ENCODE measurements at regions not wholly inside any gene's neighbourhood (a gene's known extent, or its start where the extent isn't known, plus 50 kb on each side); places are given as distances from the start of the nearest gene placed in this dataset.
"Not testable (repeated sequence)": the region's sequence is repeated elsewhere in the genome, so short reads cannot be mapped to it uniquely, and the experiment has no call there.

DNA sequence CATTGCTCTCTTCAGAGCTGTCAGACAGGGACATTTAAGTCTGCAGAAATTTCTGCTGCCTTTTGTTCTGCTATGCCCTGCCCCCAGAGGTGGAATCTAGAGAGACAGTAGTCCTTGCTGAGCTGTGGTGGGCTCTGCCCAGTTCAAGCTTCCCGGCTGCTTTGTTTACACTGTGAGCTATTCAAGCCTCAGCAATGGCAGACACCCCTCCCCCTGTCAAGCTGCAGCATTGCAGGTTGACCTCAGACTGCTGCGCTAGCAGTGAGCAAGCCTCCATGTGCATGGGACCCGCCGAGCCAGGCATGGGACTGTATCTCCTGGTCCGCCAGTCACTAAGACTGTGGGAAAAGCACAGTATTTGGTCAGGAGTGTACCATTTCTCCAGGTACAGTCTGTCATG lies 53.6 kb upstream of the MAPK10 start:
- not testable (repeated sequence) for H3K9me2 ChIP-seq (ENCODE audit: insufficient read depth, low read length); H3K9ac ChIP-seq (ENCODE audit: low read length); H3F3A ChIP-seq (ENCODE audit: insufficient read depth, low read length, poor library complexity, severe bottlenecking); H3K4me3 ChIP-seq (ENCODE audit: low read length); H3K27me3 ChIP-seq (ENCODE audit: insufficient read depth, low read depth, low read length); H3K36me3 ChIP-seq (ENCODE audit: insufficient read depth, low read length); H3K9me3 ChIP-seq (ENCODE audit: low read length); H4K20me1 ChIP-seq (ENCODE audit: insufficient read depth); H3K79me2 ChIP-seq (replicated peaks; ENCODE audit: insufficient read depth, low read length); H3K27ac ChIP-seq (ENCODE audit: low read length); H2AFZ ChIP-seq (ENCODE audit: low read depth, low read length); H3K4me2 ChIP-seq (ENCODE audit: low read length)

GRCh38 chr4:86414686-86415085 lies 54.8 kb upstream of the MAPK10 start:
- Histone ChIP-seq H4K20me1 (ENCODE audit: insufficient read depth) (no peaks in the 10 kb centered on the region), H3K36me3 (ENCODE audit: insufficient read depth, low read length) (no peaks in the 10 kb centered on the region), H3K27me3 (ENCODE audit: insufficient read depth, low read depth, low read length) (no peaks in the 10 kb centered on the region), H3K79me2 (replicated peaks; ENCODE audit: insufficient read depth, low read length) (no peaks in the 10 kb centered on the region), H3K9me3 (ENCODE audit: low read length) (no peaks in the 10 kb centered on the region), H2AFZ (ENCODE audit: low read depth, low read length) (no peak overlapping the region), H3K4me2 (ENCODE audit: low read length) (no peak overlapping the region), H3K27ac (ENCODE audit: low read length) (no peak overlapping the region), H3K9me2 (ENCODE audit: insufficient read depth, low read length) (no peaks in the 10 kb centered on the region), H3F3A (ENCODE audit: insufficient read depth, low read length, poor library complexity, severe bottlenecking) (no peaks in the 10 kb centered on the region), H3K9ac (ENCODE audit: low read length) (no peak overlapping the region), H3K4me3 (ENCODE audit: low read length) (no peak overlapping the region)
- TF ChIP-seq POLR2AphosphoS5 (IDR thresholded peaks at IDR 0.05) (no peak), SMC3 (conservative IDR thresholded peaks at IDR 0.05; ENCODE audit: poor library complexity) (no peak), EP300 (conservative IDR thresholded peaks at IDR 0.05; ENCODE audit: poor library complexity, severe bottlenecking) (no peak), EZH2 (IDR thresholded peaks at IDR 0.05; ENCODE audit: borderline replicate concordance, insufficient read depth, low read length, poor library complexity, severe bottlenecking) (no peak), REST (IDR thresholded peaks at IDR 0.05; ENCODE audit: borderline replicate concordance) (no peak), TAF1 (IDR thresholded peaks at IDR 0.05; ENCODE audit: low read depth) (no peak), RAD21 (conservative IDR thresholded peaks at IDR 0.05) (no peak), MXI1 (conservative IDR thresholded peaks at IDR 0.05; ENCODE audit: poor library complexity, severe bottlenecking) (no peak)
- TF ChIP-seq, protein P1, sequence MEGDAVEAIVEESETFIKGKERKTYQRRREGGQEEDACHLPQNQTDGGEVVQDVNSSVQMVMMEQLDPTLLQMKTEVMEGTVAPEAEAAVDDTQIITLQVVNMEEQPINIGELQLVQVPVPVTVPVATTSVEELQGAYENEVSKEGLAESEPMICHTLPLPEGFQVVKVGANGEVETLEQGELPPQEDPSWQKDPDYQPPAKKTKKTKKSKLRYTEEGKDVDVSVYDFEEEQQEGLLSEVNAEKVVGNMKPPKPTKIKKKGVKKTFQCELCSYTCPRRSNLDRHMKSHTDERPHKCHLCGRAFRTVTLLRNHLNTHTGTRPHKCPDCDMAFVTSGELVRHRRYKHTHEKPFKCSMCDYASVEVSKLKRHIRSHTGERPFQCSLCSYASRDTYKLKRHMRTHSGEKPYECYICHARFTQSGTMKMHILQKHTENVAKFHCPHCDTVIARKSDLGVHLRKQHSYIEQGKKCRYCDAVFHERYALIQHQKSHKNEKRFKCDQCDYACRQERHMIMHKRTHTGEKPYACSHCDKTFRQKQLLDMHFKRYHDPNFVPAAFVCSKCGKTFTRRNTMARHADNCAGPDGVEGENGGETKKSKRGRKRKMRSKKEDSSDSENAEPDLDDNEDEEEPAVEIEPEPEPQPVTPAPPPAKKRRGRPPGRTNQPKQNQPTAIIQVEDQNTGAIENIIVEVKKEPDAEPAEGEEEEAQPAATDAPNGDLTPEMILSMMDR (IDR thresholded peaks at IDR 0.05; ENCODE audit: poor library complexity, severe bottlenecking): no peak

DNA sequence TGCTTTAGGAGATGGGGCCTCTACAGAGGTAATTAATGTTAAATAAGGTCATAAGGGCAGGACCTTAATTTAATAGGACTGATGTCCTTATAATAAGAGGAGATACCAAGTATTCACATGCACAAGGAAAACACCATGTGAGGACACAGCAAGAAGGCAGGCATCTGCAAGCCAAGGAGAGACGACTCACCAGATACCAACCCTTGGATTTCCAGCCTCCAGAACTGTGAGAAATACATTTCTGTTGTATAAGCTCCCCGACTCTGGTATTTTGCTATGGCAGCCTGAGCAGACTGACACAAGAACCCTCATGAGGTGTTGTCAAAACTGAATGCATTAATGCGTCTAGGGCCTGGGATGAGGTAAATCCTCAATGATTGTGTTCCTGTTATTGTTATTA lies 56.2 kb upstream of the MAPK10 start:
- H3K4me2 ChIP-seq (ENCODE audit: low read length): no peak overlapping the region
- no peaks in the 10 kb centered on the region for H3F3A ChIP-seq (ENCODE audit: insufficient read depth, low read length, poor library complexity, severe bottlenecking)
- no peak overlapping the region for H2AFZ ChIP-seq (ENCODE audit: low read depth, low read length)
- no peaks in the 10 kb centered on the region for H4K20me1 ChIP-seq (ENCODE audit: insufficient read depth)
- H3K9ac ChIP-seq (ENCODE audit: low read length): no peak overlapping the region
- no peaks in the 10 kb centered on the region for H3K9me3 ChIP-seq (ENCODE audit: low read length)
- no peaks in the 10 kb centered on the region for H3K36me3 ChIP-seq (ENCODE audit: insufficient read depth, low read length)
- TF ChIP-seq REST (IDR thresholded peaks at IDR 0.05; ENCODE audit: borderline replicate concordance) (no peak), EZH2 (IDR thresholded peaks at IDR 0.05; ENCODE audit: borderline replicate concordance, insufficient read depth, low read length, poor library complexity, severe bottlenecking) (no peak), RAD21 (conservative IDR thresholded peaks at IDR 0.05) (no peak), EP300 (conservative IDR thresholded peaks at IDR 0.05; ENCODE audit: poor library complexity, severe bottlenecking) (no peak)
- H3K9me2 ChIP-seq (ENCODE audit: insufficient read depth, low read length): no peaks in the 10 kb centered on the region
- H3K27me3 ChIP-seq (ENCODE audit: insufficient read depth, low read depth, low read length): no peaks in the 10 kb centered on the region
- H3K4me3 ChIP-seq (ENCODE audit: low read length): no peak overlapping the region
- no peak overlapping the region for H3K27ac ChIP-seq (ENCODE audit: low read length)
- no peaks in the 10 kb centered on the region for H3K79me2 ChIP-seq (replicated peaks; ENCODE audit: insufficient read depth, low read length)

Data from neural cell (in vitro differentiated cells).